ENCODE measurements at regions not wholly inside any gene's neighbourhood (a gene's known extent, or its start where the extent isn't known, plus 50 kb on each side); places are given as distances from the start of the nearest gene placed in this dataset.

- TF ChIP-seq CTCF (IDR thresholded peaks at IDR 0.05) (no peak), POLR2AphosphoS5 (IDR thresholded peaks at IDR 0.05) (no peak), POLR2A (IDR thresholded peaks at IDR 0.05) (no peak)
Observed at GRCh38 chr6:8182902-8183665, 80.7 kb upstream of the EEF1E1 start.

All from prostate gland (tissue), 2 donors.